PFSK-1 (cell line): ENCODE measurements at regions not wholly inside any gene's neighbourhood (a gene's known extent, or its start where the extent isn't known, plus 50 kb on each side); places are given as distances from the start of the nearest gene placed in this dataset.

Experiments
- POLR2AphosphoS5 ChIP-seq: IDR thresholded peaks from 2 replicates; pipeline ENCODE4 v1.6.1; 2012; ENCODE audit warnings: low read depth, mild to moderate bottlenecking, control low read depth, low read length, moderate library complexity
- SIN3A ChIP-seq: IDR thresholded peaks from 2 replicates; pipeline ENCODE4 v1.6.1; 2012; ENCODE audit warnings: mild to moderate bottlenecking, low read length, moderate library complexity, borderline replicate concordance; ENCODE audit not compliant: insufficient read depth

DNA sequence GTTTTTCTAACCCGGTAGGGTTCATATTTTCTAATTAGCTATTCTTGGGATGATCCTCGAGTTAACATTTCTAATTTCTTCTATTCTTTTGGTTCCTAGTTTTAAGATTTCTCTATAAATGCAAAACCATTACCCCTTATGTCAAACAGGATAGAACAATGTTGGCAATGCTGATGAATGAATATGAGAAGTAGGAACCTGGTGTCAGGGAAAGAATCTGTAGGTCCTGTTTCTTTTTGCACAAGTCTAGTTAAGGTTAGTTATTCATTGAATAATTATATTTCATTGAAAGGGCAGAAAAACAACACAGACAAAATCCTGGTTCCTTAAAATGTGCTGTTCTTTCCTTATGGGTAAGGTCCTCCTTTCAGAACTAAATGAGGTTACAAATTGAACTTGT, 766.4 kb upstream of the FAM98A start:
- TF ChIP-seq POLR2AphosphoS5 (no peak), SIN3A (no peak)
